ENCODE measurements at regions not wholly inside any gene's neighbourhood (a gene's known extent, or its start where the extent isn't known, plus 50 kb on each side); places are given as distances from the start of the nearest gene placed in this dataset.

DNA sequence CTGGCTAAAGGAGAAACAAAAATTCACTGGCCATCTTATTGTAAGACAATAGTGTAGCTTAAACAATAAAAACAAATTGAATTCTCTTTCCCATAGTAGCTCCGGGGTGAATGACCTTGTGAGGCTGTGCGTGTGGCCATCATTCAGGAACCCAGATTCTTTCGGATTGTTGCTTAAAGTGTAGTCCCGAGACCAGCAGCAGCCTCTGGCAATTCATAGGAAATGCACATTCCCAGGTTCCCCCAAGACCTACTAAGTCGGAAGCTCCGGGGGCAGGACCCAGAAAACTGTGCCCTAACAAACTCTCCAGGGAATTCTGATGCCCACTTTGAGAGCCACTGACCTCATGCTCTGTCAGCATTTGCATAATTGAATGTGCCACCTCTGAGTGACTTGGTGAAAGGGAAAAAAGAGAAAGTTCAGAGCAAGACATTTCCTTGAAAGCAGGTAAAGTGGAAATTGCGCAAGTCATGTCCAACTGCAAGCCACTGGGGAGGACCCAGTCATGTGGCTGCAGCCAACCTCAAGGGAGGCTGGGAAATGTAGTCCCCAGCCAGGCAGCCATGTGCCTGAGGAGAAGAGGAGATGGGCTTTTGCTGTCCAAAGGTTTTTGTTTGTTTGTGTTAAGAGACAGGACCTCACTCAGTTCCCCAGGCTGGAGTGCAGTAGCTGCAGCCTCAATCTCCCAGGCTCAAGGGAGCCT lies 50.7 kb upstream of the PNMA8B start:
- peak overlapping the region; percentile 30 for H3K4me2 ChIP-seq (ENCODE audit: insufficient read depth, insufficient read length, low read length)
- H3T11ph ChIP-seq (ENCODE audit: low read length): no peak overlapping the region
- no peak overlapping the region for H3K27ac Mint-ChIP-seq
- H4K91ac ChIP-seq (ENCODE audit: insufficient read length, low read depth, low read length): no peak overlapping the region
- H2BK15ac ChIP-seq (ENCODE audit: low read depth, low read length): no peak overlapping the region
- no peaks in the 10 kb centered on the region for H3K23me2 ChIP-seq (ENCODE audit: insufficient read length, low read depth, low read length, poor library complexity, severe bottlenecking)
- peaks cover 6 to 13% of the 10 kb centered on the region in 2 experiments for H3K4me1 Mint-ChIP-seq
- H4K5ac ChIP-seq (ENCODE audit: insufficient read length, low read depth, low read length): no peak overlapping the region
- H4K8ac ChIP-seq (replicated peaks; ENCODE audit: insufficient read length, low read depth, low read length): no peak overlapping the region
- no peaks in the 10 kb centered on the region for H3K4me1 ChIP-seq (ENCODE audit: insufficient read depth, low read length)
- H2AK5ac ChIP-seq (ENCODE audit: insufficient read length, low read length): no peak overlapping the region
- peaks cover 12% of the 10 kb centered on the region for H3K27me3 Mint-ChIP-seq (ENCODE audit: low read depth)
- H4K20me1 ChIP-seq (ENCODE audit: control insufficient read depth, insufficient read depth, insufficient read length): no peaks in the 10 kb centered on the region
- H3K4ac ChIP-seq (ENCODE audit: low read depth, low read length): no peak overlapping the region
- no peaks in the 10 kb centered on the region for H3K36me3 Mint-ChIP-seq (ENCODE audit: insufficient read depth in 1 of 3, low read depth in 3 of 3)
- H2BK20ac ChIP-seq (ENCODE audit: low read depth, low read length, poor library complexity, severe bottlenecking): no peak overlapping the region
- no peaks in the 10 kb centered on the region for H3K79me1 ChIP-seq (ENCODE audit: insufficient read depth, low read depth, low read length, poor library complexity, severe bottlenecking)
- WGBS (ENCODE audit: extremely low coverage, insufficient read length, low lambda C conversion rate): no CpG with 5 or more reads among the region's 7 CpGs
- DNase-seq: peak; percentile 78
- H2BK5ac ChIP-seq (ENCODE audit: insufficient read length, low read length): no peak overlapping the region
- peaks cover 18 to 22% of the 10 kb centered on the region in 2 experiments for H3K9me3 Mint-ChIP-seq
- no peak overlapping the region for H2BK120ac ChIP-seq (ENCODE audit: low read depth, low read length, poor library complexity, severe bottlenecking)
- no peak overlapping the region for H3K18ac ChIP-seq (ENCODE audit: insufficient read length, low read depth, low read length)
- no peak overlapping the region for H3K9ac ChIP-seq (ENCODE audit: extremely low read depth, insufficient read length, low read length)
- H3K9me3 ChIP-seq (ENCODE audit: control insufficient read depth, low read depth, low read length): peaks cover 7% of the 10 kb centered on the region
- H3K79me2 ChIP-seq (ENCODE audit: insufficient read depth, low read length): no peaks in the 10 kb centered on the region
- TF ChIP-seq, protein P1, sequence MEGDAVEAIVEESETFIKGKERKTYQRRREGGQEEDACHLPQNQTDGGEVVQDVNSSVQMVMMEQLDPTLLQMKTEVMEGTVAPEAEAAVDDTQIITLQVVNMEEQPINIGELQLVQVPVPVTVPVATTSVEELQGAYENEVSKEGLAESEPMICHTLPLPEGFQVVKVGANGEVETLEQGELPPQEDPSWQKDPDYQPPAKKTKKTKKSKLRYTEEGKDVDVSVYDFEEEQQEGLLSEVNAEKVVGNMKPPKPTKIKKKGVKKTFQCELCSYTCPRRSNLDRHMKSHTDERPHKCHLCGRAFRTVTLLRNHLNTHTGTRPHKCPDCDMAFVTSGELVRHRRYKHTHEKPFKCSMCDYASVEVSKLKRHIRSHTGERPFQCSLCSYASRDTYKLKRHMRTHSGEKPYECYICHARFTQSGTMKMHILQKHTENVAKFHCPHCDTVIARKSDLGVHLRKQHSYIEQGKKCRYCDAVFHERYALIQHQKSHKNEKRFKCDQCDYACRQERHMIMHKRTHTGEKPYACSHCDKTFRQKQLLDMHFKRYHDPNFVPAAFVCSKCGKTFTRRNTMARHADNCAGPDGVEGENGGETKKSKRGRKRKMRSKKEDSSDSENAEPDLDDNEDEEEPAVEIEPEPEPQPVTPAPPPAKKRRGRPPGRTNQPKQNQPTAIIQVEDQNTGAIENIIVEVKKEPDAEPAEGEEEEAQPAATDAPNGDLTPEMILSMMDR (conservative IDR thresholded peaks at IDR 0.05): no peak
- no peak overlapping the region for H3K23ac ChIP-seq (ENCODE audit: insufficient read length, low read depth, low read length)
- H3K27me3 ChIP-seq (ENCODE audit: insufficient read depth, low read length): no peaks in the 10 kb centered on the region
- no peak overlapping the region for H3K27ac ChIP-seq (ENCODE audit: insufficient read length, low read depth, low read length)
- H3K56ac ChIP-seq (ENCODE audit: insufficient read length, low read depth, low read length): no peak overlapping the region
- peak overlapping the region; percentile 49; a peak in 4 of 5 replicates for H3K4me3 Mint-ChIP-seq
- no peak overlapping the region for H2BK12ac ChIP-seq (ENCODE audit: insufficient read length, low read depth, low read length)
- no peak overlapping the region for H3K14ac ChIP-seq (ENCODE audit: insufficient read depth, low read length)
- H2AFZ ChIP-seq (ENCODE audit: low read length): peak overlapping the region; percentile 76

Data from H9 (cell line).